Astrocyte of the cerebellum (primary cell): ENCODE measurements at regions not wholly inside any gene's neighbourhood (a gene's known extent, or its start where the extent isn't known, plus 50 kb on each side); places are given as distances from the start of the nearest gene placed in this dataset.

Experiments used
- DNase-seq: peaks from one replicate; pipeline ENCODE4 v3.0.0-alpha.2; 2011; ENCODE audit warnings: low read depth
- H3K4me3 ChIP-seq: 2 replicates; pipeline ENCODE4 v1.5.1; 2011; ENCODE audit warnings: mild to moderate bottlenecking, low read depth, low read length, moderate library complexity
- CTCF ChIP-seq: IDR thresholded peaks from 2 replicates; pipeline ENCODE4 v1.5.1; 2012; ENCODE audit warnings: low read length, low read depth, moderate library complexity, mild to moderate bottlenecking; ENCODE audit errors: missing control alignments
- in situ Hi-C: cut with HindIII; loops from 2 replicates; pipeline ENCODE4 v1.10.0; 2017; ENCODE audit warnings: low sequenced_read_pairs

- no peak overlapping the region for H3K4me3 ChIP-seq
- DNase-seq: no peak
- in situ Hi-C loops: no loop called here
- no peak for TF ChIP-seq CTCF
Measured at GRCh38 chr1:95382000-95382786, 148.2 kb downstream of the RWDD3 start.

- no peak overlapping the region for H3K4me3 ChIP-seq
- no peak for TF ChIP-seq CTCF
- in situ Hi-C loops: no loop called here
- no peak for DNase-seq
Measured at GRCh38 chr1:95383111-95383510, 149.1 kb downstream of the RWDD3 start.

- TF ChIP-seq CTCF: no peak
- in situ Hi-C loops: no loop called here
- no peak overlapping the region for H3K4me3 ChIP-seq
- no peak for DNase-seq
Measured at GRCh38 chr1:95384567-95384966, 150.6 kb downstream of the RWDD3 start.

GRCh38 chr1:95386371-95386770 is 152.4 kb downstream of the RWDD3 start:
- TF ChIP-seq CTCF: no peak
- in situ Hi-C loops: no loop called here
- H3K4me3 ChIP-seq: no peak overlapping the region
- DNase-seq: no peak

- no peak for TF ChIP-seq CTCF
Measured at GRCh38 chr1:95386915-95387314, 152.9 kb downstream of the RWDD3 start.

GRCh38 chr1:95388031-95388430 is 154.0 kb downstream of the RWDD3 start:
- no peak overlapping the region for H3K4me3 ChIP-seq
- in situ Hi-C loops: no loop called here
- TF ChIP-seq CTCF: no peak
- no peak for DNase-seq

More at GRCh38 chr1:95386915-95387314, 152.9 kb downstream of the RWDD3 start:
- in situ Hi-C loops: no loop called here
- DNase-seq: no peak
- no peak overlapping the region for H3K4me3 ChIP-seq

- DNase-seq: no peak
- no peak for TF ChIP-seq CTCF
- in situ Hi-C loops: no loop called here
Measured at GRCh38 chr1:95393434-95393833, 159.4 kb downstream of the RWDD3 start.

More at GRCh38 chr1:95393434-95393833, 159.4 kb downstream of the RWDD3 start:
- H3K4me3 ChIP-seq: no peak overlapping the region
